Parathyroid adenoma (tissue), 2 donors: ENCODE measurements at regions not wholly inside any gene's neighbourhood (a gene's known extent, or its start where the extent isn't known, plus 50 kb on each side); places are given as distances from the start of the nearest gene placed in this dataset.

ENCODE experiments used
- H2AFZ ChIP-seq: fragments of 300-600 bp; sonication (generic); one replicate; pipeline ENCODE4 v1.7.0; 2017; ENCODE audit warnings: antibody characterized with exemption, mild to moderate bottlenecking
- H3K27ac ChIP-seq: fragments of 300-600 bp; sonication (generic); one replicate; pipeline ENCODE4 v1.7.0; 2017
- H3K27me3 ChIP-seq: fragments of 300-600 bp; sonication (generic); one replicate; pipeline ENCODE4 v1.7.0; 2017; ENCODE audit warnings: low read length; ENCODE audit not compliant: control insufficient read depth, insufficient read depth
- H3K36me3 ChIP-seq: fragments of 300-600 bp; sonication (generic); one replicate; pipeline ENCODE4 v1.7.0; 2017; ENCODE audit warnings: low read length; ENCODE audit not compliant: control insufficient read depth, insufficient read depth
- H3K4me1 ChIP-seq: fragments of 300-600 bp; sonication (generic); one replicate; pipeline ENCODE4 v1.7.0; 2017; ENCODE audit warnings: control low read depth
- H3K4me2 ChIP-seq: fragments of 300-600 bp; sonication (generic); one replicate; pipeline ENCODE4 v1.7.0; 2017; ENCODE audit warnings: low read length
- H3K4me3 ChIP-seq: fragments of 300-600 bp; sonication (generic); one replicate; pipeline ENCODE4 v1.7.0; 2017; ENCODE audit warnings: low read depth, low read length
- H3K79me2 ChIP-seq: fragments of 300-600 bp; sonication (generic); one replicate; pipeline ENCODE4 v1.7.0; 2017; ENCODE audit warnings: control low read depth
- H3K9ac ChIP-seq: fragments of 300-600 bp; sonication (generic); one replicate; pipeline ENCODE4 v1.7.0; 2017; ENCODE audit warnings: mild to moderate bottlenecking
- H3K9me3 ChIP-seq: fragments of 300-600 bp; sonication (generic); one replicate; pipeline ENCODE4 v1.7.0; 2017; ENCODE audit warnings: low read length; ENCODE audit not compliant: control insufficient read depth
- TF ChIP-seq, protein P1 (sequence below): fragments of 300-600 bp; sonication (generic); IDR thresholded peaks from one replicate; pipeline ENCODE4 v1.7.0; 2017; ENCODE audit warnings: antibody characterized with exemption, mild to moderate bottlenecking
- donor health status: primary hyperparathyroidism.

DNA sequence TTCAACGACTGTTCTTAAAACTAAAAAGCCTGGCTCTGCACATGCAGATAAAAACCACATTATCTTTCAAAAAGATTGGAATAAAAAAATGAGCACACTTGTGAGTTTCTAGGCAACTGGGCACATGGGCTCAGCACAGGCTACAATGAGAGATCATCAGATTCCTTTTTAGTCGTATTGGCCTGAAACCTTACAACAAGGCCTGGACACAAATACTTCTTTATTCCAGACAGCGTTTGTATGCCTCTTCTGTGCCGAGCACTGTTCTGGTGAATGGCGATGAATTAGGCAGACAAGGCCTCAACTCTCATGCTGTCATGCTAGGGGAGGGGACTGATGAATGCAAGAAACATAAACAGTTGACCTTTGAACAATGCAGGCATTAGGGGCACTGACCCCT is 463.0 kb downstream of the AACS start:
- no peaks in the 10 kb centered on the region for H3K4me1 ChIP-seq
- no peaks in the 10 kb centered on the region for H3K36me3 ChIP-seq
- H3K4me2 ChIP-seq: no peak overlapping the region
- H3K79me2 ChIP-seq: no peaks in the 10 kb centered on the region
- H2AFZ ChIP-seq: no peak overlapping the region
- no peak overlapping the region for H3K27ac ChIP-seq
- no peak overlapping the region for H3K4me3 ChIP-seq
- TF ChIP-seq, protein P1, sequence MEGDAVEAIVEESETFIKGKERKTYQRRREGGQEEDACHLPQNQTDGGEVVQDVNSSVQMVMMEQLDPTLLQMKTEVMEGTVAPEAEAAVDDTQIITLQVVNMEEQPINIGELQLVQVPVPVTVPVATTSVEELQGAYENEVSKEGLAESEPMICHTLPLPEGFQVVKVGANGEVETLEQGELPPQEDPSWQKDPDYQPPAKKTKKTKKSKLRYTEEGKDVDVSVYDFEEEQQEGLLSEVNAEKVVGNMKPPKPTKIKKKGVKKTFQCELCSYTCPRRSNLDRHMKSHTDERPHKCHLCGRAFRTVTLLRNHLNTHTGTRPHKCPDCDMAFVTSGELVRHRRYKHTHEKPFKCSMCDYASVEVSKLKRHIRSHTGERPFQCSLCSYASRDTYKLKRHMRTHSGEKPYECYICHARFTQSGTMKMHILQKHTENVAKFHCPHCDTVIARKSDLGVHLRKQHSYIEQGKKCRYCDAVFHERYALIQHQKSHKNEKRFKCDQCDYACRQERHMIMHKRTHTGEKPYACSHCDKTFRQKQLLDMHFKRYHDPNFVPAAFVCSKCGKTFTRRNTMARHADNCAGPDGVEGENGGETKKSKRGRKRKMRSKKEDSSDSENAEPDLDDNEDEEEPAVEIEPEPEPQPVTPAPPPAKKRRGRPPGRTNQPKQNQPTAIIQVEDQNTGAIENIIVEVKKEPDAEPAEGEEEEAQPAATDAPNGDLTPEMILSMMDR: no peak
- no peak overlapping the region for H3K9ac ChIP-seq
- H3K27me3 ChIP-seq: no peaks in the 10 kb centered on the region
- no peaks in the 10 kb centered on the region for H3K9me3 ChIP-seq

DNA sequence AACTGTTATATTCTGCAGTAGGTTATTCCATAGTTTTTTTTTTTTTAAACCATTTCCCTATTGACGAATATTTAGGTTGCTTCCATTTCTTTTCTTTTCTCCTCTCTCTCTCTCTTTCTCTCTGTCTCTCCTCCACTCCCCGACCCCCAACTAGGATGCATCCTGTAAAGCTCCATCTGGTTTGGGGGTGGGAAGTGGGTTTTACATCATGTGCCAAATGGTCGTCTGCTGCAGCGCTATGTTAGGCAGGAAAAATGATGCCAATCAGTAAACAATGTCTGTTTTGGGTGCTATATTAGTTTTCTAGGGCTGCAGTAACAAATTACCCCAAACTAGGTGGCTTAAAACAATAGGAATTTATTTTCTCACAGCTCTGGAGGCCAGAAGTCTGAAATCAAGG is 465.0 kb downstream of the AACS start:
- Histone ChIP-seq H3K4me3 (no peak overlapping the region), H2AFZ (no peak overlapping the region), H3K9me3 (no peaks in the 10 kb centered on the region), H3K27me3 (no peaks in the 10 kb centered on the region), H3K9ac (no peak overlapping the region), H3K4me2 (no peak overlapping the region), H3K79me2 (no peaks in the 10 kb centered on the region), H3K36me3 (no peaks in the 10 kb centered on the region), H3K27ac (no peak overlapping the region), H3K4me1 (no peaks in the 10 kb centered on the region)
- TF ChIP-seq, protein P1: no peak

DNA sequence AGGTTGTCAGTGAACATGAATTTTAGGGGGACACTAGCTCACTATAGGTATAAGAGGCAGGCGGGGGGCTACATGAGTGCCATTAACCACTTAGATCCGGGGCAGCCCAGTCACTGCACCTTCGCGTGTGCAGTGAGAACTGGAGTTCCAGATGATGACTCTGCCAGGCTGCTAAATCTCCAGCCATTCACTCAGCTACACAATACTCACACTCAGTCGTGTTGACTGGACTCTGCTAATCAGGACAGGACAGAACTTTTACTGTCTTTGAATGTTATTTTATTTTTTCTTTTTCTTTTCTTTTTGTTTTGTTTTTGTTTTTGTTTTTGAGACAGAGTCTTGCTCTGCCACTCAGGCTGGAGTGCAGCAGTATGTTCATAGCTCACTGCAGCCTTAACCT is 465.6 kb downstream of the AACS start:
- Histone ChIP-seq H3K27ac (no peak overlapping the region), H3K4me3 (no peak overlapping the region), H3K36me3 (no peaks in the 10 kb centered on the region), H3K27me3 (no peaks in the 10 kb centered on the region), H3K4me1 (no peaks in the 10 kb centered on the region), H3K79me2 (no peaks in the 10 kb centered on the region), H2AFZ (no peak overlapping the region), H3K4me2 (no peak overlapping the region), H3K9ac (no peak overlapping the region), H3K9me3 (no peaks in the 10 kb centered on the region)
- TF ChIP-seq, protein P1: no peak

DNA sequence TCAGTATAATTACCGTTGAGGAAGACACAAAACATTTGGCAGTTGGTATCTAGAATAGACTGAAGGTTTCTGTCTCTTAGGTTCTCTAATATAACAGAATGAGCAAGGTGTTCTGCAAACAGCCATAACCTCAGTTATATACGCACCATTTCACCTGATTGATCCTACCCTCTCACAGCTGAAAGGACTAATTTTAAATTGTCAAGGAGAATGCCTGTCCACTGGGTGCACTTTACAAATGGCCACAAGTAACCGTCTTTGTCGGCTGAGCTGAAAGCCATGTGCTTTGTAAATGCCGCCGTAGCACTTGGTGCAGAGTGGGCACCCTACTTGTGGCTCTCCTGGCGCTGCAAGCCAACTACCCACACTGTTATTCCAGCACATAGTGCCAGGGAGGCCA is 466.3 kb downstream of the AACS start:
- Histone ChIP-seq H3K4me1 (no peaks in the 10 kb centered on the region), H3K27ac (no peak overlapping the region), H3K27me3 (no peaks in the 10 kb centered on the region), H3K36me3 (no peaks in the 10 kb centered on the region), H3K4me3 (no peak overlapping the region), H3K9me3 (no peaks in the 10 kb centered on the region), H3K4me2 (no peak overlapping the region), H2AFZ (no peak overlapping the region), H3K79me2 (no peaks in the 10 kb centered on the region), H3K9ac (no peak overlapping the region)
- TF ChIP-seq, protein P1: no peak

DNA sequence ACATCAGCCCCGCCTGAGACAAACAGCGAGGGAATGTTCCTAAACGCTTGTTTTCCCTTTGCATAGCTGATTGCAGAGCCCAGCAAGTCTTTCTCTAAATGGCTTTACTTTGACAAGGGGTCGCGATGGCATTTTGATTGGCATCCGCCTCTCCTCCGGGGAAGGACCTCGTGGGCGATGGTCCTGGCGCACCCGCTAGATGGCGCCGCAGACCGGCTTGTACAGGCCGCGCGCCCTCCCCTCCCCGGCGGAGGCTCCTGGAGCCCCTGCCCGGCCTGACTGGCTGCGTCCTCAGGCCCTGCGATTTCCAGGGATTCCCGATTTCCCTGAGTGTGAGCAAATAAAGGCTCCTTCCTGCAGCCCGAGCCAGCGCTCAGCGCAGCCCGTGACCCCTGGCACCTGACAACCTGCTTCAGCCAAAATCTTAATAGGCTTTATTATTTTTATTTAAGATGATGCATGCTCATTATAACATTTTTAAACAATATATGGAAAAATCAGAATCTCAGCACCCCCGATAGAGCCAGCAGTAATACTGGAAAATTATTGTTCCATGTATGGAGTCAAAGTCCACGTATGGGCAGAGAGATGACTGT is 468.3 kb downstream of the AACS start:
- Histone ChIP-seq H2AFZ (no peak overlapping the region), H3K79me2 (no peaks in the 10 kb centered on the region), H3K36me3 (no peaks in the 10 kb centered on the region), H3K4me1 (no peaks in the 10 kb centered on the region), H3K9me3 (no peaks in the 10 kb centered on the region), H3K27me3 (no peaks in the 10 kb centered on the region), H3K27ac (no peak overlapping the region), H3K4me3 (no peak overlapping the region), H3K9ac (no peak overlapping the region), H3K4me2 (no peak overlapping the region)
- TF ChIP-seq, protein P1: no peak
